A673 (cell line): ENCODE measurements at regions not wholly inside any gene's neighbourhood (a gene's known extent, or its start where the extent isn't known, plus 50 kb on each side); places are given as distances from the start of the nearest gene placed in this dataset.

Experiments used
- CTCF ChIP-seq: fragments of 300-800, 200-600 bp; sonication (generic); conservative IDR thresholded peaks from 2 replicates; pipeline ENCODE4 v1.5.1; 2017; ENCODE audit warnings: low read depth, mild to moderate bottlenecking, antibody characterized with exemption, low read length, moderate library complexity, mixed read lengths
- EZH2 ChIP-seq: fragments of 200-600 bp; sonication (generic); IDR thresholded peaks from 2 replicates; pipeline ENCODE4 v1.6.1; 2017; ENCODE audit warnings: borderline replicate concordance, low read depth, mild to moderate bottlenecking, mixed read lengths, antibody characterized with exemption, low read length; ENCODE audit not compliant: poor library complexity, severe bottlenecking

GRCh38 chr4:57736781-57737180 is 626.6 kb upstream of the IGFBP7 start:
- no peak for TF ChIP-seq CTCF
- TF ChIP-seq EZH2 = no peak
